ENCODE measurements at regions not wholly inside any gene's neighbourhood (a gene's known extent, or its start where the extent isn't known, plus 50 kb on each side); places are given as distances from the start of the nearest gene placed in this dataset.

GRCh38 chr16:66266436-66267291, 99.8 kb upstream of the CDH5 start:
- no peak for TF ChIP-seq CTCF (conservative IDR thresholded peaks at IDR 0.05; ENCODE audit: low read depth, low read length)
- peak; percentile 87 for DNase-seq (ENCODE audit: low read depth)
- peak overlapping the region; percentile 20 for H3K4me3 ChIP-seq (ENCODE audit: low read depth, low read length)

GRCh38 chr16:66265556-66266141, 100.8 kb upstream of the CDH5 start:
- no peak for TF ChIP-seq CTCF (conservative IDR thresholded peaks at IDR 0.05; ENCODE audit: low read depth, low read length)
- no peak overlapping the region for H3K4me3 ChIP-seq (ENCODE audit: low read depth, low read length)
- no peak for DNase-seq (ENCODE audit: low read depth)

- TF ChIP-seq CTCF (conservative IDR thresholded peaks at IDR 0.05; ENCODE audit: low read depth, low read length) = no peak
- H3K4me3 ChIP-seq (ENCODE audit: low read depth, low read length) = no peak overlapping the region
- DNase-seq (ENCODE audit: low read depth) = no peak
Observed at GRCh38 chr16:66265048-66265415, 101.5 kb upstream of the CDH5 start.

GRCh38 chr16:66264311-66265047, 102.0 kb upstream of the CDH5 start:
- DNase-seq (ENCODE audit: low read depth) = no peak
- no peak for TF ChIP-seq CTCF (conservative IDR thresholded peaks at IDR 0.05; ENCODE audit: low read depth, low read length)
- H3K4me3 ChIP-seq (ENCODE audit: low read depth, low read length) = no peak overlapping the region

GRCh38 chr16:66263973-66264310, 102.5 kb upstream of the CDH5 start:
- H3K4me3 ChIP-seq (ENCODE audit: low read depth, low read length) = no peak overlapping the region
- DNase-seq (ENCODE audit: low read depth) = no peak

More at GRCh38 chr16:66263973-66264310, 102.5 kb upstream of the CDH5 start:
- TF ChIP-seq CTCF (conservative IDR thresholded peaks at IDR 0.05; ENCODE audit: low read depth, low read length) = no peak

Data from choroid plexus epithelial cell (primary cell).